GM12892 (cell line): ENCODE measurements at regions not wholly inside any gene's neighbourhood (a gene's known extent, or its start where the extent isn't known, plus 50 kb on each side); places are given as distances from the start of the nearest gene placed in this dataset.
"Not testable (repeated sequence)": the region's sequence is repeated elsewhere in the genome, so short reads cannot be mapped to it uniquely, and the experiment has no call there.

ENCODE experiments used
- DNase-seq: peaks from one replicate; pipeline ENCODE4 v3.0.0; 2011; ENCODE audit not compliant: insufficient read length
- FAIRE-seq: peaks from 2 replicates; lab custom pipeline; 2011; peaks lifted over from hg19 to GRCh38; lab: Jason Lieb, UNC
- POLR2A ChIP-seq: IDR thresholded peaks from 2 replicates; pipeline ENCODE4 v1.6.1; 2011; ENCODE audit warnings: low read depth, low read length, control low read depth
- POLR2AphosphoS5 ChIP-seq: IDR thresholded peaks from 2 replicates; pipeline ENCODE4 v1.6.1; 2011; ENCODE audit warnings: low read depth, low read length, control low read depth
- TAF1 ChIP-seq: IDR thresholded peaks from 2 replicates; pipeline ENCODE4 v1.6.1; 2011; ENCODE audit warnings: low read depth, mild to moderate bottlenecking, control low read depth, low read length, borderline replicate concordance

GRCh38 chr1:196029410-196029809 is 578.8 kb downstream of the KCNT2 start:
- DNase-seq (no peak), FAIRE-seq (no peak)
- TF ChIP-seq TAF1 (no peak), POLR2A (no peak), POLR2AphosphoS5 (no peak)

- TF ChIP-seq TAF1 (no peak), POLR2A (no peak), POLR2AphosphoS5 (no peak)
- DNase-seq (no peak), FAIRE-seq (no peak)
Measured at GRCh38 chr1:196027127-196027526, 581.1 kb downstream of the KCNT2 start.

- not testable (repeated sequence) for FAIRE-seq, DNase-seq
Measured at GRCh38 chr1:196021174-196021573, 587.1 kb downstream of the KCNT2 start.

GRCh38 chr1:196009362-196009761 is 598.9 kb downstream of the KCNT2 start:
- DNase-seq (no peak), FAIRE-seq (no peak)
- TF ChIP-seq POLR2AphosphoS5 (no peak), POLR2A (no peak), TAF1 (no peak)

GRCh38 chr1:196007763-196008162 is 600.5 kb downstream of the KCNT2 start:
- no peak for DNase-seq
- FAIRE-seq, result no peak
- TF ChIP-seq POLR2AphosphoS5 (no peak), POLR2A (no peak), TAF1 (no peak)

GRCh38 chr1:196005426-196005825 is 602.8 kb downstream of the KCNT2 start:
- no peak for FAIRE-seq
- DNase-seq, result no peak
- TF ChIP-seq POLR2AphosphoS5 (no peak), TAF1 (no peak), POLR2A (no peak)

- FAIRE-seq, DNase-seq: not testable (repeated sequence)
Measured at GRCh38 chr1:196004388-196004787, 603.9 kb downstream of the KCNT2 start.

- DNase-seq (no peak), FAIRE-seq (no peak)
Measured at GRCh38 chr1:196002906-196003305, 605.3 kb downstream of the KCNT2 start.

GRCh38 chr1:196002296-196002695 is 605.9 kb downstream of the KCNT2 start:
- not testable (repeated sequence) for DNase-seq, FAIRE-seq

More at GRCh38 chr1:196002906-196003305, 605.3 kb downstream of the KCNT2 start:
- TF ChIP-seq POLR2AphosphoS5 (no peak), TAF1 (no peak), POLR2A (no peak)

- TF ChIP-seq TAF1, result no peak
- TF ChIP-seq POLR2A, result no peak
- TF ChIP-seq POLR2AphosphoS5, result no peak
Measured at GRCh38 chr1:196001188-196001587, 607.1 kb downstream of the KCNT2 start.

GRCh38 chr1:195999022-195999421 is 609.2 kb downstream of the KCNT2 start:
- TF ChIP-seq POLR2A, result no peak
- no peak for TF ChIP-seq TAF1
- TF ChIP-seq POLR2AphosphoS5, result no peak
- FAIRE-seq, result no peak
- DNase-seq, result no peak

More at GRCh38 chr1:196001188-196001587, 607.1 kb downstream of the KCNT2 start:
- FAIRE-seq (no peak), DNase-seq (no peak)

GRCh38 chr1:195981448-195982139 is 626.6 kb downstream of the KCNT2 start:
- FAIRE-seq (no peak), DNase-seq (no peak)
- TF ChIP-seq POLR2A (no peak), POLR2AphosphoS5 (no peak), TAF1 (no peak)

- DNase-seq (no peak), FAIRE-seq (no peak)
- TF ChIP-seq POLR2AphosphoS5, result no peak
- TF ChIP-seq TAF1, result no peak
- TF ChIP-seq POLR2A, result no peak
Measured at GRCh38 chr1:195979646-195980045, 628.6 kb downstream of the KCNT2 start.
